Stomach (tissue), 4 donors: ENCODE measurements at regions not wholly inside any gene's neighbourhood (a gene's known extent, or its start where the extent isn't known, plus 50 kb on each side); places are given as distances from the start of the nearest gene placed in this dataset.

Source experiments
- CTCF ChIP-seq, 7 experiments: fragments of 450-650 bp in 4 of 7; fragments of 200-600 bp in 3 of 7; sonication (generic) in 3 of 7; IDR thresholded peaks; one replicate each; pipeline ENCODE4 v1.5.1; 2016 to 2019; ENCODE audit warnings: antibody characterized with exemption in 7 of 7, control low read depth in 2 of 7, mild to moderate bottlenecking in 1 of 7
- EP300 ChIP-seq: sonication (generic); formaldehyde crosslinking; IDR thresholded peaks from one replicate; pipeline ENCODE4 v1.6.1; 2017; ENCODE audit warnings: antibody characterized with exemption
- POLR2A ChIP-seq, 4 donors: fragments of 450-650 bp; IDR thresholded peaks; one replicate each; pipeline ENCODE4 v1.6.1; 2016; ENCODE audit warnings: antibody characterized with exemption in 4 of 4, control low read depth in 2 of 4, mild to moderate bottlenecking in 1 of 4, moderate library complexity in 1 of 4
- POLR2AphosphoS5 ChIP-seq, 3 donors: sonication (generic); formaldehyde crosslinking; IDR thresholded peaks; one replicate each; pipeline ENCODE4 v1.6.1; 2016; ENCODE audit warnings: antibody characterized with exemption in 3 of 3

- TF ChIP-seq CTCF (IDR thresholded peaks at IDR 0.05) (no peak), POLR2A (IDR thresholded peaks at IDR 0.05) (no peak), POLR2AphosphoS5 (IDR thresholded peaks at IDR 0.05) (no peak), EP300 (no peak)
Measured at GRCh38 chr2:18436503-18437005, 123.9 kb downstream of the RDH14 start.
